ENCODE measurements at regions not wholly inside any gene's neighbourhood (a gene's known extent, or its start where the extent isn't known, plus 50 kb on each side); places are given as distances from the start of the nearest gene placed in this dataset.

GRCh38 chr3:21059404-21059803 lies 691.6 kb downstream of the ZNF385D start:
- ChIA-PET POLR2A (no interaction called here), CTCF (no interaction called here)
- under 1% methylated on average over 3 of the region's 3 CpGs for WGBS (ENCODE audit: missing lambda C conversion rate)
- H3K4me1 ChIP-seq, result no peaks in the 10 kb centered on the region
- no peaks in the 10 kb centered on the region for H3K9me3 ChIP-seq
- FAIRE-seq (no peak), DNase-seq (ENCODE audit: low read depth in 1 of 2, low spot score in 1 of 2) (no peak), ATAC-seq (no peak)
- no peak overlapping the region for H3K4me3 ChIP-seq
- no peak overlapping the region for H3K4me2 ChIP-seq
- no peak for TF ChIP-seq TFCP2L1 (CRISPR knock-in tag; IDR thresholded peaks at IDR 0.05)
- TF ChIP-seq RAD21 (conservative IDR thresholded peaks at IDR 0.05 in 1 of 2, IDR thresholded peaks at IDR 0.05 in 1 of 2), result no peak
- no peak for TF ChIP-seq SMC3 (IDR thresholded peaks at IDR 0.05)
- no peak for TF ChIP-seq JUNB (IDR thresholded peaks at IDR 0.05)
- no peak for TF ChIP-seq PHF8 (IDR thresholded peaks at IDR 0.05; ENCODE audit: borderline replicate concordance, low read depth)
- TF ChIP-seq CBX8 (IDR thresholded peaks at IDR 0.05), result no peak
- TF ChIP-seq POLR2A (IDR thresholded peaks at IDR 0.05; ENCODE audit: low read length), result no peak
- no peak for TF ChIP-seq CHD2 (IDR thresholded peaks at IDR 0.05; ENCODE audit: low read length, partially characterized antibody)
- H3K27ac ChIP-seq, result no peak overlapping the region

GRCh38 chr3:21056293-21056692 lies 694.7 kb downstream of the ZNF385D start:
- 0% methylated on average over 1 of the region's 1 CpG for WGBS (ENCODE audit: missing lambda C conversion rate)
- FAIRE-seq, result no peak
- ChIA-PET CTCF (no interaction called here), POLR2A (no interaction called here)
- DNase-seq (ENCODE audit: low read depth in 1 of 2, low spot score in 1 of 2), result no peak
- no peak overlapping the region for H3K27ac ChIP-seq
- no peak for ATAC-seq
- H3K4me1 ChIP-seq, result no peaks in the 10 kb centered on the region
- no peak overlapping the region for H3K4me3 ChIP-seq
- no peaks in the 10 kb centered on the region for H3K9me3 ChIP-seq
- no peak overlapping the region for H3K4me2 ChIP-seq
- TF ChIP-seq ZC3H11A (IDR thresholded peaks at IDR 0.05), result no peak
- TF ChIP-seq E2F6 (IDR thresholded peaks at IDR 0.05; ENCODE audit: borderline replicate concordance, low read depth), result no peak
- TF ChIP-seq KDM5A (IDR thresholded peaks at IDR 0.05), result no peak
- no peak for TF ChIP-seq CHD2 (IDR thresholded peaks at IDR 0.05; ENCODE audit: low read length, partially characterized antibody)
- TF ChIP-seq SREBF2 (IDR thresholded peaks at IDR 0.05), result no peak
- TF ChIP-seq TFCP2L1 (CRISPR knock-in tag; IDR thresholded peaks at IDR 0.05), result no peak
- TF ChIP-seq MAX (IDR thresholded peaks at IDR 0.05), result no peak
- no peak for TF ChIP-seq TP53 (CRISPR knock-in tag; IDR thresholded peaks at IDR 0.05)
- no peak for TF ChIP-seq ZNF302 (CRISPR knock-in tag; IDR thresholded peaks at IDR 0.05)
- TF ChIP-seq HMGXB4 (CRISPR knock-in tag; IDR thresholded peaks at IDR 0.05; ENCODE audit: borderline replicate concordance), result no peak
- TF ChIP-seq EHMT2 (IDR thresholded peaks at IDR 0.05; ENCODE audit: low read depth), result no peak
- TF ChIP-seq RFX5 (IDR thresholded peaks at IDR 0.05), result no peak
- no peak for TF ChIP-seq CEBPB (IDR thresholded peaks at IDR 0.05)
- TF ChIP-seq RAD21 (conservative IDR thresholded peaks at IDR 0.05 in 1 of 2, IDR thresholded peaks at IDR 0.05 in 1 of 2), result no peak
- TF ChIP-seq CHD4 (IDR thresholded peaks at IDR 0.05; ENCODE audit: borderline replicate concordance), result no peak
- TF ChIP-seq BHLHE40 (IDR thresholded peaks at IDR 0.05; ENCODE audit: low read depth, low read length), result no peak

GRCh38 chr3:21055015-21055414 lies 696.0 kb downstream of the ZNF385D start:
- DNase-seq (ENCODE audit: low read depth in 1 of 2, low spot score in 1 of 2) (no peak), ATAC-seq (no peak), FAIRE-seq (no peak)
- H3K4me1 ChIP-seq, result no peaks in the 10 kb centered on the region
- ChIA-PET POLR2A (no interaction called here), CTCF (no interaction called here)
- H3K4me2 ChIP-seq, result no peak overlapping the region
- no peaks in the 10 kb centered on the region for H3K9me3 ChIP-seq
- TF ChIP-seq MYC (IDR thresholded peaks at IDR 0.05; ENCODE audit: borderline replicate concordance, low read length) (no peak), EP300 (IDR thresholded peaks at IDR 0.05) (no peak), ZSCAN20 (CRISPR knock-in tag; IDR thresholded peaks at IDR 0.05) (no peak), FOSL2 (IDR thresholded peaks at IDR 0.05) (no peak), FOSL2 (CRISPR knock-in tag; IDR thresholded peaks at IDR 0.05) (no peak), ATOH8 (CRISPR knock-in tag; IDR thresholded peaks at IDR 0.05; ENCODE audit: low read depth) (no peak), CTCF (IDR thresholded peaks at IDR 0.05) (no peak), EHMT2 (IDR thresholded peaks at IDR 0.05; ENCODE audit: low read depth) (no peak), EHF (CRISPR knock-in tag; IDR thresholded peaks at IDR 0.05) (no peak), NPAS2 (CRISPR knock-in tag; IDR thresholded peaks at IDR 0.05; ENCODE audit: borderline replicate concordance) (no peak), BCL3 (IDR thresholded peaks at IDR 0.05) (no peak), SMC3 (IDR thresholded peaks at IDR 0.05) (no peak)
- no peak overlapping the region for H3K4me3 ChIP-seq
- H3K27ac ChIP-seq, result no peak overlapping the region

Measured in A549 (cell line).